ENCODE measurements at regions not wholly inside any gene's neighbourhood (a gene's known extent, or its start where the extent isn't known, plus 50 kb on each side); places are given as distances from the start of the nearest gene placed in this dataset.

DNA sequence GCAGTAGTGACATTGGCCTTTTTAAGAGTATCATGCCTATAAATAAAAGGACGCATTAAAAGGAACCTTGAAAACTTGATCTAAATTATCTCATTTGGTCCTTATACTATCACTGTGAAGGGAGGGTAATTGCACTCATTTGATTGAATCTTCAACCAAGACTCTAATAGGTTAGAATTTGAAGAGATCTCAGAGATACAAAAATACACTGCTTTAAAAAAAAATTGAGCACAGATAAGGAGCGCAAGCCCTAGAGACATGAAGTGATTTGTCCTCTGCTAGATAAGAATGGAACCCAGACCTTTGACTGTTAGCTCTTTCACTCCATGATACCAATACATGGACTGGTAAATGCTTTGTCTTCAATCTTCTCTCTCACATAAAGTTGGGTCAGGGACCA is 58.2 kb upstream of the RXFP2 start:
- TF ChIP-seq, protein P1, sequence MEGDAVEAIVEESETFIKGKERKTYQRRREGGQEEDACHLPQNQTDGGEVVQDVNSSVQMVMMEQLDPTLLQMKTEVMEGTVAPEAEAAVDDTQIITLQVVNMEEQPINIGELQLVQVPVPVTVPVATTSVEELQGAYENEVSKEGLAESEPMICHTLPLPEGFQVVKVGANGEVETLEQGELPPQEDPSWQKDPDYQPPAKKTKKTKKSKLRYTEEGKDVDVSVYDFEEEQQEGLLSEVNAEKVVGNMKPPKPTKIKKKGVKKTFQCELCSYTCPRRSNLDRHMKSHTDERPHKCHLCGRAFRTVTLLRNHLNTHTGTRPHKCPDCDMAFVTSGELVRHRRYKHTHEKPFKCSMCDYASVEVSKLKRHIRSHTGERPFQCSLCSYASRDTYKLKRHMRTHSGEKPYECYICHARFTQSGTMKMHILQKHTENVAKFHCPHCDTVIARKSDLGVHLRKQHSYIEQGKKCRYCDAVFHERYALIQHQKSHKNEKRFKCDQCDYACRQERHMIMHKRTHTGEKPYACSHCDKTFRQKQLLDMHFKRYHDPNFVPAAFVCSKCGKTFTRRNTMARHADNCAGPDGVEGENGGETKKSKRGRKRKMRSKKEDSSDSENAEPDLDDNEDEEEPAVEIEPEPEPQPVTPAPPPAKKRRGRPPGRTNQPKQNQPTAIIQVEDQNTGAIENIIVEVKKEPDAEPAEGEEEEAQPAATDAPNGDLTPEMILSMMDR (IDR thresholded peaks at IDR 0.05; ENCODE audit: low read depth, low read length, poor library complexity, severe bottlenecking) = no peak
- no peak for TF ChIP-seq EZH2phosphoT487 (IDR thresholded peaks at IDR 0.05; ENCODE audit: borderline replicate concordance, low read length)
